Right lobe of liver (tissue), 6 donors: ENCODE measurements at regions not wholly inside any gene's neighbourhood (a gene's known extent, or its start where the extent isn't known, plus 50 kb on each side); places are given as distances from the start of the nearest gene placed in this dataset.

Experiments
- ATAC-seq, 4 donors: fragments of 200-7000 bp; cut with Tn5 transposase; one replicate each; pipeline ENCODE4 v1.9.1; 2020; ENCODE audit warnings: mild to moderate bottlenecking in 4 of 4, moderate library complexity in 4 of 4
- DNase-seq, 3 donors: peaks; one replicate each; pipeline ENCODE4 v3.0.0-alpha.2; 2020
- H3K27ac ChIP-seq, 3 donors: fragments of 200-600 bp; one replicate each; pipeline ENCODE4 v1.8.0; 2022
- H3K27me3 ChIP-seq, 2 donors: fragments of 200-600 bp; one replicate each; pipeline ENCODE4 v1.8.0; 2022
- H3K36me3 ChIP-seq, 4 donors: fragments of 200-600 bp; sonication (generic) in 1 of 4; one replicate each; pipeline versions ENCODE4 v1.5.1 to v1.8.0; 2017 to 2022; ENCODE audit warnings: control low read depth in 1 of 4
- H3K4me1 ChIP-seq, 4 donors: fragments of 200-600 bp; sonication (generic) in 1 of 4; one replicate each; pipeline versions ENCODE4 v1.5.1 to v1.8.0; 2017 to 2022; ENCODE audit warnings: control low read depth in 1 of 4
- H3K4me3 ChIP-seq, 3 donors: fragments of 200-600 bp; one replicate each; pipeline ENCODE4 v1.8.0; 2022
- H3K9me3 ChIP-seq, 4 donors: fragments of 200-600 bp; sonication (generic) in 1 of 4; one replicate each; pipeline versions ENCODE4 v1.5.1 to v1.8.0; 2017 to 2022; ENCODE audit warnings: control low read depth in 1 of 4
- CTCF ChIP-seq, 4 donors: fragments of 200-600 bp in 3 of 4; fragments of 450-650 bp in 1 of 4; IDR thresholded peaks; one replicate each; pipeline versions ENCODE4 v1.5.1 to v1.8.0; 2016 to 2022; ENCODE audit warnings: antibody characterized with exemption in 4 of 4, mild to moderate bottlenecking in 2 of 4
- POLR2A ChIP-seq: fragments of 450-650 bp; IDR thresholded peaks from one replicate; pipeline ENCODE4 v1.6.1; 2017; ENCODE audit warnings: antibody characterized with exemption, mild to moderate bottlenecking
- WGBS: methylation state at CpG from one replicate; pipeline ENCODE4 v1.1.6; 2018; ENCODE audit warnings: low coverage, low lambda C conversion rate; ENCODE audit not compliant: insufficient coverage; ENCODE audit errors: missing lambda C conversion rate; 5-methylcytosine and 5-hydroxymethylcytosine counted together
- intact Hi-C, 2 donors: fragments of 100-400 bp; cut with DNase I; formaldehyde crosslinking; loops; one replicate each; pipeline versions ENCODE4 v1.11.2 to v1.14.1; 2022
- donor health status: DM: no; HTN: yes; CAD: no.
- donor health status: DM: no; HTN: no; CAD: no.
- donor health status: DM: no; HTN: no; CAD: no.
- donor health status: DM: no; HTN: yes; CAD: no.
- donor health status: DM: no; HTN: yes; CAD: no.

GRCh38 chr15:69657626-69658025 is 205.0 kb downstream of the RPLP1 start:
- intact Hi-C loops: no loop called here
- Histone ChIP-seq H3K36me3 (no peaks in the 10 kb centered on the region), H3K4me3 (no peak overlapping the region), H3K27ac (no peak overlapping the region), H3K4me1 (no peaks in the 10 kb centered on the region), H3K9me3 (no peaks in the 10 kb centered on the region), H3K27me3 (no peaks in the 10 kb centered on the region)
- DNase-seq (peak in 1 of 3 donors; percentile 27), ATAC-seq (no peak)
- WGBS: 82% methylated on average over 5 of the region's 6 CpGs
- TF ChIP-seq CTCF (IDR thresholded peaks at IDR 0.05): no peak
- TF ChIP-seq POLR2A: no peak

GRCh38 chr15:69658411-69658945 is 205.9 kb downstream of the RPLP1 start:
- WGBS: 80% methylated on average over 6 of the region's 8 CpGs
- no peak for TF ChIP-seq POLR2A
- no peak for TF ChIP-seq CTCF (IDR thresholded peaks at IDR 0.05)
- Histone ChIP-seq H3K4me1 (no peaks in the 10 kb centered on the region), H3K4me3 (no peak overlapping the region), H3K9me3 (no peaks in the 10 kb centered on the region), H3K27me3 (no peaks in the 10 kb centered on the region), H3K36me3 (no peaks in the 10 kb centered on the region), H3K27ac (no peak overlapping the region)
- no peak for ATAC-seq
- intact Hi-C loops: no loop called here
- DNase-seq: no peak

GRCh38 chr15:69659454-69660050 is 206.9 kb downstream of the RPLP1 start:
- no peak overlapping the region for H3K27ac ChIP-seq
- no peaks in the 10 kb centered on the region for H3K4me1 ChIP-seq
- ATAC-seq: no peak
- no peak for TF ChIP-seq POLR2A
- TF ChIP-seq CTCF (IDR thresholded peaks at IDR 0.05): no peak
- intact Hi-C loops: no loop called here
- peak in 1 of 3 donors; percentile 28 for DNase-seq
- no peak overlapping the region for H3K4me3 ChIP-seq
- H3K36me3 ChIP-seq: no peaks in the 10 kb centered on the region
- WGBS: 81% methylated on average over 3 of the region's 5 CpGs
- H3K9me3 ChIP-seq: no peaks in the 10 kb centered on the region
- no peaks in the 10 kb centered on the region for H3K27me3 ChIP-seq

- TF ChIP-seq CTCF (IDR thresholded peaks at IDR 0.05) (no peak), POLR2A (no peak)
- WGBS: 100% methylated on average over 2 of the region's 2 CpGs
- Histone ChIP-seq H3K4me1 (no peaks in the 10 kb centered on the region), H3K27ac (no peak overlapping the region), H3K27me3 (no peaks in the 10 kb centered on the region), H3K36me3 (no peaks in the 10 kb centered on the region), H3K9me3 (no peaks in the 10 kb centered on the region), H3K4me3 (no peak overlapping the region)
- intact Hi-C loops: no loop called here
- ATAC-seq (no peak), DNase-seq (peak in 1 of 3 donors; percentile 24)
These were observed 207.5 kb downstream of the RPLP1 start for GRCh38 chr15:69660114-69660513.
